ENCODE measurements at regions not wholly inside any gene's neighbourhood (a gene's known extent, or its start where the extent isn't known, plus 50 kb on each side); places are given as distances from the start of the nearest gene placed in this dataset.
"Not testable (repeated sequence)": the region's sequence is repeated elsewhere in the genome, so short reads cannot be mapped to it uniquely, and the experiment has no call there.

GRCh38 chr12:14215949-14216348 lies 149.5 kb upstream of the ATF7IP start:
- DNase-seq: not testable (repeated sequence)

- peak; percentile 55 for DNase-seq
These were observed 148.8 kb upstream of the ATF7IP start for GRCh38 chr12:14216405-14217294.

GRCh38 chr12:14219156-14219555 lies 146.3 kb upstream of the ATF7IP start:
- no peak for DNase-seq

GRCh38 chr12:14219670-14220069 lies 145.8 kb upstream of the ATF7IP start:
- DNase-seq: not testable (repeated sequence)

GRCh38 chr12:14225064-14225463 lies 140.4 kb upstream of the ATF7IP start:
- no peak for DNase-seq

- not testable (repeated sequence) for DNase-seq
These were observed 130.3 kb upstream of the ATF7IP start for GRCh38 chr12:14235176-14235575.

- DNase-seq: not testable (repeated sequence)
These were observed 128.8 kb upstream of the ATF7IP start for GRCh38 chr12:14236641-14237040.

GRCh38 chr12:14238221-14238792 lies 127.2 kb upstream of the ATF7IP start:
- DNase-seq: peak; percentile 44

- DNase-seq: peak; percentile 57
These were observed 126.0 kb upstream of the ATF7IP start for GRCh38 chr12:14239350-14239934.

- peak; percentile 39 for DNase-seq
These were observed 125.3 kb upstream of the ATF7IP start for GRCh38 chr12:14239935-14240872.

GRCh38 chr12:14240873-14241220 lies 124.6 kb upstream of the ATF7IP start:
- no peak for DNase-seq

- DNase-seq: not testable (repeated sequence)
These were observed 122.7 kb upstream of the ATF7IP start for GRCh38 chr12:14242825-14243224.

GRCh38 chr12:14243941-14244340 lies 121.5 kb upstream of the ATF7IP start:
- DNase-seq: no peak

- no peak for DNase-seq
These were observed 120.4 kb upstream of the ATF7IP start for GRCh38 chr12:14244876-14245669.

GRCh38 chr12:14247166-14247565 lies 118.3 kb upstream of the ATF7IP start:
- DNase-seq: no peak

GRCh38 chr12:14249368-14249767 lies 116.1 kb upstream of the ATF7IP start:
- DNase-seq: no peak

GRCh38 chr12:14252697-14253096 lies 112.8 kb upstream of the ATF7IP start:
- no peak for DNase-seq

- no peak for DNase-seq
These were observed 112.0 kb upstream of the ATF7IP start for GRCh38 chr12:14253496-14253895.

- no peak for DNase-seq
These were observed 110.7 kb upstream of the ATF7IP start for GRCh38 chr12:14254781-14255180.

GRCh38 chr12:14256121-14256520 lies 109.4 kb upstream of the ATF7IP start:
- DNase-seq: peak; percentile 88

- DNase-seq: peak; percentile 88
These were observed 108.8 kb upstream of the ATF7IP start for GRCh38 chr12:14256555-14257169.
